Daoy (cell line): ENCODE measurements at regions not wholly inside any gene's neighbourhood (a gene's known extent, or its start where the extent isn't known, plus 50 kb on each side); places are given as distances from the start of the nearest gene placed in this dataset.

ENCODE experiments used
- DNase-seq: peaks from one replicate; pipeline ENCODE4 v3.0.0-alpha.2; 2015; ENCODE audit warnings: low read depth

- DNase-seq = no peak
Measured at GRCh38 chr4:83171436-83172039, 57.0 kb upstream of the PLAC8 start.

- DNase-seq = no peak
Measured at GRCh38 chr4:83170952-83171399, 56.4 kb upstream of the PLAC8 start.
